ENCODE measurements at regions not wholly inside any gene's neighbourhood (a gene's known extent, or its start where the extent isn't known, plus 50 kb on each side); places are given as distances from the start of the nearest gene placed in this dataset.
"Not testable (repeated sequence)": the region's sequence is repeated elsewhere in the genome, so short reads cannot be mapped to it uniquely, and the experiment has no call there.

- H3K36me3 ChIP-seq: no peaks in the 10 kb centered on the region
- no peak overlapping the region for H3K27ac ChIP-seq
- WGBS, 2 donors (ENCODE audit: low coverage in 1 of 2): 0 to 25% methylated on average over 1 of the region's 1 CpG
- H3K27me3 ChIP-seq: no peaks in the 10 kb centered on the region
- no peaks in the 10 kb centered on the region for H3K9me3 ChIP-seq
- H3K4me3 ChIP-seq: no peak overlapping the region
- ATAC-seq: no peak
- no peaks in the 10 kb centered on the region for H3K4me1 ChIP-seq
- TF ChIP-seq POLR2AphosphoS5 (IDR thresholded peaks at IDR 0.05): no peak
- TF ChIP-seq POLR2A (IDR thresholded peaks at IDR 0.05): no peak
- no peak for TF ChIP-seq CTCF (IDR thresholded peaks at IDR 0.05)
- no peak for TF ChIP-seq EP300 (IDR thresholded peaks at IDR 0.05)
These were observed 905.8 kb downstream of the IGSF11 start for GRCh38 chr3:118128886-118129285.

GRCh38 chr3:118137778-118138177, 896.9 kb downstream of the IGSF11 start:
- Histone ChIP-seq H3K27me3 (no peaks in the 10 kb centered on the region), H3K36me3 (no peaks in the 10 kb centered on the region), H3K4me3 (no peak overlapping the region), H3K9me3 (peaks cover 0 to 16% (median 0%) of the 10 kb centered on the region in 3 donors), H3K27ac (no peak overlapping the region), H3K4me1 (no peaks in the 10 kb centered on the region)
- TF ChIP-seq POLR2AphosphoS5 (IDR thresholded peaks at IDR 0.05): no peak
- no peak for TF ChIP-seq POLR2A (IDR thresholded peaks at IDR 0.05)
- no peak for TF ChIP-seq EP300 (IDR thresholded peaks at IDR 0.05)
- TF ChIP-seq CTCF (IDR thresholded peaks at IDR 0.05): no peak
- ATAC-seq: no peak
- WGBS, 2 donors (ENCODE audit: low coverage in 1 of 2): 52 to 54% methylated on average over 2 of the region's 2 CpGs

GRCh38 chr3:118144919-118145318, 889.7 kb downstream of the IGSF11 start:
- Histone ChIP-seq H3K36me3 (no peaks in the 10 kb centered on the region), H3K9me3 (peaks cover 0 to 4% (median 0%) of the 10 kb centered on the region in 3 donors), H3K4me3 (no peak overlapping the region), H3K27me3 (no peaks in the 10 kb centered on the region), H3K27ac (no peak overlapping the region), H3K4me1 (no peaks in the 10 kb centered on the region)
- ATAC-seq: no peak
- WGBS, 2 donors (ENCODE audit: low coverage in 1 of 2): no CpG with 5 or more reads among the region's 4 CpGs
- TF ChIP-seq EP300 (IDR thresholded peaks at IDR 0.05): no peak
- TF ChIP-seq POLR2AphosphoS5 (IDR thresholded peaks at IDR 0.05): no peak
- no peak for TF ChIP-seq POLR2A (IDR thresholded peaks at IDR 0.05)
- no peak for TF ChIP-seq CTCF (IDR thresholded peaks at IDR 0.05)

GRCh38 chr3:118146658-118147375, 887.8 kb downstream of the IGSF11 start:
- Histone ChIP-seq H3K4me3 (no peak overlapping the region), H3K36me3 (no peaks in the 10 kb centered on the region), H3K9me3 (peaks cover 0 to 11% (median 0%) of the 10 kb centered on the region in 3 donors), H3K4me1 (no peaks in the 10 kb centered on the region), H3K27me3 (no peaks in the 10 kb centered on the region), H3K27ac (no peak overlapping the region)
- TF ChIP-seq POLR2A (IDR thresholded peaks at IDR 0.05): no peak
- WGBS, 2 donors (ENCODE audit: low coverage in 1 of 2): 66 to 87% methylated on average over 4 to 6 of the region's 6 CpGs
- no peak for ATAC-seq

GRCh38 chr3:118151164-118151563, 883.5 kb downstream of the IGSF11 start:
- no peaks in the 10 kb centered on the region for H3K4me1 ChIP-seq
- ATAC-seq: no peak
- H3K4me3 ChIP-seq: no peak overlapping the region
- H3K9me3 ChIP-seq: peaks cover 0 to 11% (median 0%) of the 10 kb centered on the region in 3 donors
- TF ChIP-seq EP300 (IDR thresholded peaks at IDR 0.05): no peak
- no peak for TF ChIP-seq POLR2A (IDR thresholded peaks at IDR 0.05)
- TF ChIP-seq CTCF (IDR thresholded peaks at IDR 0.05): no peak
- TF ChIP-seq POLR2AphosphoS5 (IDR thresholded peaks at IDR 0.05): no peak
- H3K27me3 ChIP-seq: no peaks in the 10 kb centered on the region
- H3K36me3 ChIP-seq: no peaks in the 10 kb centered on the region
- no peak overlapping the region for H3K27ac ChIP-seq

GRCh38 chr3:118162627-118163588, 871.7 kb downstream of the IGSF11 start:
- WGBS, 2 donors (ENCODE audit: low coverage in 1 of 2): 80 to 100% methylated on average over 2 to 5 of the region's 12 CpGs

More at GRCh38 chr3:118162627-118163588, 871.7 kb downstream of the IGSF11 start:
- not testable (repeated sequence) for H3K4me1 ChIP-seq, H3K27me3 ChIP-seq, ATAC-seq, H3K27ac ChIP-seq, H3K4me3 ChIP-seq, H3K36me3 ChIP-seq
- H3K9me3 ChIP-seq: peaks cover 0 to 14% (median 0%) of the 10 kb centered on the region in 3 donors
